K562 (cell line): ENCODE measurements at regions not wholly inside any gene's neighbourhood (a gene's known extent, or its start where the extent isn't known, plus 50 kb on each side); places are given as distances from the start of the nearest gene placed in this dataset.

Experiments
- ATAC-seq: fragments of 200-7000 bp; cut with Tn5 transposase; 3 replicates; pipeline ENCODE4 v1.9.1; 2020; ENCODE audit warnings: moderate library complexity
- BruUV-seq: library from RNA; stranded (reverse); fragments of 400-500 nt; replicated peaks from 2 replicates; lab custom pipeline; 2021; lab: Mats Ljungman, UMichigan
- CTCF ChIA-PET: fragments of 300-600 bp; formaldehyde crosslinking; extraction: SDS; loops from one replicate; lab custom pipeline; 2021; ENCODE audit warnings: low intra/inter-chr PET ratio; lab: Yijun Ruan, JAX
- POLR2A ChIA-PET: fragments of 300-600, 350-650 bp; sonication (Branson Sonifier 250); formaldehyde crosslinking; extraction: SDS; loops from one replicate; lab custom pipeline; 2021; ENCODE audit warnings: antibody characterized with exemption, inconsistent platforms; lab: Yijun Ruan, JAX
- DNase-seq, 4 experiments: peaks; one replicate each; pipeline versions ENCODE4 v3.0.0 to v3.0.0-alpha.2; 2011 to 2018; ENCODE audit warnings: low spot score in 3 of 4, mixed read lengths in 3 of 4; ENCODE audit errors: extremely low read depth in 1 of 4
- FAIRE-seq: peaks from 2 replicates; lab custom pipeline; 2011; peaks lifted over from hg19 to GRCh38; lab: Jason Lieb, UNC
- H2AFZ ChIP-seq: 2 replicates; pipeline ENCODE4 v1.6.0; 2011; ENCODE audit warnings: low read depth, low read length, control low read depth, inconsistent platforms
- H3K27ac ChIP-seq: fragments of 200-600 bp; 3 replicates; pipeline ENCODE4 v1.8.0; 2011; ENCODE audit warnings: low read depth, mild to moderate bottlenecking, control low read depth, inconsistent platforms, low read length, moderate library complexity, mixed read lengths; ENCODE audit errors: extremely low read depth
- H3K27me3 ChIP-seq, 2 experiments: fragments of 300-600 bp in 1 of 2; 2 replicates in 1 of 2; 3 replicates in 1 of 2; pipeline versions ENCODE4 v1.6.0 to v1.8.0; 2011; ENCODE audit warnings: inconsistent platforms in 2 of 2, low read length in 2 of 2, mild to moderate bottlenecking in 1 of 2, mixed read lengths in 1 of 2, moderate library complexity in 1 of 2; ENCODE audit not compliant: control insufficient read depth in 2 of 2, insufficient read depth in 2 of 2
- H3K36me3 ChIP-seq: fragments of 300-600 bp; 3 replicates; pipeline ENCODE4 v1.8.0; 2011; ENCODE audit warnings: mild to moderate bottlenecking, low read length, inconsistent platforms; ENCODE audit not compliant: control insufficient read depth, insufficient read depth
- H3K4me1 ChIP-seq, 2 experiments: fragments of 200-600 bp in 1 of 2; replicated peaks in 1 of 2; 2 replicates in 1 of 2; 3 replicates in 1 of 2; pipeline versions ENCODE4 v1.5.1 to v1.8.0; 2011; ENCODE audit warnings: inconsistent platforms in 2 of 2, low read length in 2 of 2, mild to moderate bottlenecking in 1 of 2, mixed read lengths in 1 of 2, moderate library complexity in 1 of 2; ENCODE audit not compliant: control insufficient read depth in 2 of 2, insufficient read depth in 2 of 2
- H3K4me2 ChIP-seq: 2 replicates; pipeline ENCODE4 v1.6.1; 2011; ENCODE audit warnings: low read length, control low read depth, inconsistent platforms, mixed read lengths; ENCODE audit not compliant: insufficient read depth
- H3K4me3 ChIP-seq: fragments of 200-600 bp; sonication (generic), shearing (Covaris generic); 2 replicates; pipeline ENCODE4 v1.5.1; 2016; ENCODE audit warnings: control low read depth, inconsistent platforms
- H3K79me2 ChIP-seq: fragments of 200-600 bp; 3 replicates; pipeline ENCODE4 v1.8.0; 2011; ENCODE audit warnings: low read length, inconsistent platforms; ENCODE audit not compliant: control insufficient read depth, insufficient read depth
- H3K9ac ChIP-seq, 2 experiments: 2 replicates each; pipeline versions ENCODE4 v1.6.0 to v1.6.1; 2011; ENCODE audit warnings: low read depth in 2 of 2, low read length in 2 of 2, control low read depth in 1 of 2, inconsistent platforms in 1 of 2, mild to moderate bottlenecking in 1 of 2, mixed read lengths in 1 of 2; ENCODE audit not compliant: insufficient read depth in 1 of 2
- H3K9me1 ChIP-seq: one replicate; pipeline ENCODE4 v1.6.0; 2011; ENCODE audit warnings: inconsistent platforms, mild to moderate bottlenecking, low read length, moderate library complexity; ENCODE audit not compliant: control insufficient read depth, insufficient read depth
- H3K9me3 ChIP-seq: replicated peaks from 2 replicates; pipeline ENCODE4 v1.5.1; 2011; ENCODE audit warnings: low read depth, low read length, inconsistent platforms; ENCODE audit not compliant: control insufficient read depth, insufficient read depth
- H4K20me1 ChIP-seq: replicated peaks from 2 replicates; pipeline ENCODE4 v1.6.1; 2011; ENCODE audit warnings: low read length, inconsistent platforms, mixed read lengths; ENCODE audit not compliant: control insufficient read depth, insufficient read depth
- CBFB ChIP-seq: sonication (generic); formaldehyde crosslinking; IDR thresholded peaks from 2 replicates; pipeline ENCODE4 v1.4.0; 2020; ENCODE audit warnings: mild to moderate bottlenecking, missing genetic modification reagents
- CREB1 ChIP-seq, 2 experiments: sonication (generic) in 1 of 2; formaldehyde crosslinking in 1 of 2; IDR thresholded peaks; 2 replicates each; pipeline versions ENCODE4 v1.6.1 to v1.8.0; 2012 to 2022; ENCODE audit warnings: inconsistent platforms in 1 of 2, mild to moderate bottlenecking in 1 of 2, missing genetic modification reagents in 1 of 2, moderate library complexity in 1 of 2
- HNRNPH1 ChIP-seq: fragments of 200-400 bp; formaldehyde crosslinking; optimal IDR thresholded peaks from 2 replicates; pipeline ENCODE3; 2017; ENCODE audit warnings: low read depth, mild to moderate bottlenecking, low read length, moderate library complexity
- HNRNPK ChIP-seq: fragments of 200-400 bp; formaldehyde crosslinking; IDR thresholded peaks from one replicate; pipeline ENCODE4 v1.6.1; 2018; ENCODE audit warnings: mild to moderate bottlenecking, low read depth, low read length; ENCODE audit not compliant: poor library complexity, severe bottlenecking
- KAT7 ChIP-seq: sonication (generic); formaldehyde crosslinking; IDR thresholded peaks from 2 replicates; pipeline ENCODE4 v1.8.0; 2022; ENCODE audit warnings: missing genetic modification reagents, mild to moderate bottlenecking, borderline replicate concordance
- KDM4B ChIP-seq, 2 experiments: fragments of 450-650 bp in 1 of 2; sonication (generic) in 1 of 2; IDR thresholded peaks; 2 replicates each; pipeline ENCODE4 v1.6.1; 2016 to 2017; ENCODE audit warnings: borderline replicate concordance in 2 of 2, antibody characterized with exemption in 1 of 2, low read depth in 1 of 2, mild to moderate bottlenecking in 1 of 2
- KLF13 ChIP-seq: fragments of 450-650 bp; IDR thresholded peaks from 2 replicates; pipeline ENCODE4 v1.6.1; 2016; ENCODE audit warnings: missing genetic modification characterization, low read depth, mild to moderate bottlenecking, missing compliant biosample characterization, moderate library complexity, borderline replicate concordance
- NCOR1 ChIP-seq: fragments of 450-650 bp; IDR thresholded peaks from 2 replicates; pipeline ENCODE4 v1.6.1; 2016; ENCODE audit warnings: mild to moderate bottlenecking, moderate library complexity
- PTRF ChIP-seq: fragments of 450-650 bp; IDR thresholded peaks from 2 replicates; pipeline ENCODE4 v1.6.1; 2016; ENCODE audit warnings: mild to moderate bottlenecking, missing genetic modification characterization, missing compliant biosample characterization
- SMAD3 ChIP-seq: fragments of 450-650 bp; formaldehyde crosslinking; conservative IDR thresholded peaks from 2 replicates; pipeline ENCODE4 v1.4.0; 2020; ENCODE audit warnings: mild to moderate bottlenecking
- TCF7L2 ChIP-seq: fragments of 150-350 bp; IDR thresholded peaks from 2 replicates; pipeline ENCODE4 v1.6.1; 2016; ENCODE audit warnings: low read depth, mild to moderate bottlenecking, low read length, moderate library complexity
- TSC22D4 ChIP-seq: fragments of 450-650 bp; IDR thresholded peaks from 2 replicates; pipeline ENCODE4 v1.6.1; 2016; ENCODE audit warnings: missing genetic modification characterization, missing biosample characterization, control low read depth
- ZHX1 ChIP-seq: fragments of 150-350 bp; conservative IDR thresholded peaks from 2 replicates; pipeline ENCODE4 v1.6.1; 2014; ENCODE audit warnings: low read length
- ZKSCAN8 ChIP-seq: fragments of 200-800 bp; sonication (Bioruptor generic); IDR thresholded peaks from 2 replicates; pipeline ENCODE4 v1.6.1; 2016; ENCODE audit warnings: missing genetic modification characterization, missing compliant biosample characterization
- ZNF316 ChIP-seq: fragments of 450-650 bp; IDR thresholded peaks from 2 replicates; pipeline ENCODE4 v1.6.1; 2016
- WGBS: fragments of 100-300 bp; shearing (Covaris generic); methylation state at CpG from one replicate; pipeline ENCODE4 v1.1.6; 2016; ENCODE audit warnings: low coverage, mixed read lengths; ENCODE audit not compliant: insufficient coverage; ENCODE audit errors: missing lambda C conversion rate; 5-methylcytosine and 5-hydroxymethylcytosine counted together
- in situ Hi-C: fragments of 300-500 bp; cut with MboI; formaldehyde crosslinking; loops from 4 replicates; pipeline ENCODE4 v1.15.0; 2018; ENCODE audit warnings: inconsistent platforms, mixed read lengths
- intact Hi-C: fragments of 100-400 bp; cut with micrococcal nuclease; formaldehyde crosslinking; loops from 2 replicates; pipeline ENCODE4 v1.14.2; 2022
- TF ChIP-seq, protein P1 (sequence below): fragments of 450-650 bp; IDR thresholded peaks from 2 replicates; pipeline ENCODE4 v1.6.1; 2014; ENCODE audit warnings: low read depth, mild to moderate bottlenecking, moderate library complexity, borderline replicate concordance
- TF ChIP-seq, protein P2 (sequence below): fragments of 250-450 bp; sonication (Bioruptor Pico); IDR thresholded peaks from 2 replicates; pipeline ENCODE4 v1.5.0; 2020; ENCODE audit warnings: mild to moderate bottlenecking

GRCh38 chr17:56710986-56711385 is 117.5 kb downstream of the NOG start:
- H2AFZ ChIP-seq = no peak overlapping the region
- no peak overlapping the region for H3K4me2 ChIP-seq
- intact Hi-C loops = no loop called here
- no peak overlapping the region for H3K9ac ChIP-seq
- DNase-seq = no peak
- no peaks in the 10 kb centered on the region for H3K79me2 ChIP-seq
- H3K9me1 ChIP-seq = no peaks in the 10 kb centered on the region
- ChIA-PET POLR2A (no interaction called here), CTCF (interaction anchor here (0.7 kb wide), 1 partner anchor 119 kb away, joined by 3 read pairs; no protein-coding TSS in a partner anchor)
- H3K4me1 ChIP-seq = no peaks in the 10 kb centered on the region
- no peaks in the 10 kb centered on the region for H3K36me3 ChIP-seq
- BruUV-seq = no TSS peak
- H4K20me1 ChIP-seq = no peaks in the 10 kb centered on the region; the same call in 1 of the 2 replicates
- H3K27ac ChIP-seq = no peak overlapping the region
- in situ Hi-C loops = loop anchor here (5.0 to 10.0 kb wide), 2 partner anchors 119 to 216 kb away; partner anchors contain the start of gene NOG
- H3K9me3 ChIP-seq = no peaks in the 10 kb centered on the region
- H3K4me3 ChIP-seq = no peak overlapping the region
- WGBS = 0% methylated on average over 6 of the region's 6 CpGs
- no peak for FAIRE-seq
- H3K27me3 ChIP-seq = peaks cover 3 to 22% of the 10 kb centered on the region in 2 experiments; a peak in 4 of 5 replicates
- no peak for ATAC-seq
- TF ChIP-seq CBFB (CRISPR knock-in tag) (no peak), ZKSCAN8 (CRISPR knock-in tag) (no peak), SMAD3 (CRISPR knock-in tag) (no peak), HNRNPH1 (no peak), TCF7L2 (no peak), TSC22D4 (tag) (no peak), ZHX1 (no peak), KDM4B (IDR thresholded peaks at IDR 0.05; ENCODE audit: borderline replicate concordance in 2 of 2, low read depth in 1 of 2) (no peak), KAT7 (no peak), NCOR1 (no peak), CREB1 (IDR thresholded peaks at IDR 0.05) (no peak), CREB1 (CRISPR knock-in tag; IDR thresholded peaks at IDR 0.05) (no peak), ZNF316 (no peak), PTRF (tag) (no peak), HNRNPK (no peak), KLF13 (tag) (no peak)
- TF ChIP-seq, protein P1, sequence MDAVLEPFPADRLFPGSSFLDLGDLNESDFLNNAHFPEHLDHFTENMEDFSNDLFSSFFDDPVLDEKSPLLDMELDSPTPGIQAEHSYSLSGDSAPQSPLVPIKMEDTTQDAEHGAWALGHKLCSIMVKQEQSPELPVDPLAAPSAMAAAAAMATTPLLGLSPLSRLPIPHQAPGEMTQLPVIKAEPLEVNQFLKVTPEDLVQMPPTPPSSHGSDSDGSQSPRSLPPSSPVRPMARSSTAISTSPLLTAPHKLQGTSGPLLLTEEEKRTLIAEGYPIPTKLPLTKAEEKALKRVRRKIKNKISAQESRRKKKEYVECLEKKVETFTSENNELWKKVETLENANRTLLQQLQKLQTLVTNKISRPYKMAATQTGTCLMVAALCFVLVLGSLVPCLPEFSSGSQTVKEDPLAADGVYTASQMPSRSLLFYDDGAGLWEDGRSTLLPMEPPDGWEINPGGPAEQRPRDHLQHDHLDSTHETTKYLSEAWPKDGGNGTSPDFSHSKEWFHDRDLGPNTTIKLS = no peak
- TF ChIP-seq, protein P2, sequence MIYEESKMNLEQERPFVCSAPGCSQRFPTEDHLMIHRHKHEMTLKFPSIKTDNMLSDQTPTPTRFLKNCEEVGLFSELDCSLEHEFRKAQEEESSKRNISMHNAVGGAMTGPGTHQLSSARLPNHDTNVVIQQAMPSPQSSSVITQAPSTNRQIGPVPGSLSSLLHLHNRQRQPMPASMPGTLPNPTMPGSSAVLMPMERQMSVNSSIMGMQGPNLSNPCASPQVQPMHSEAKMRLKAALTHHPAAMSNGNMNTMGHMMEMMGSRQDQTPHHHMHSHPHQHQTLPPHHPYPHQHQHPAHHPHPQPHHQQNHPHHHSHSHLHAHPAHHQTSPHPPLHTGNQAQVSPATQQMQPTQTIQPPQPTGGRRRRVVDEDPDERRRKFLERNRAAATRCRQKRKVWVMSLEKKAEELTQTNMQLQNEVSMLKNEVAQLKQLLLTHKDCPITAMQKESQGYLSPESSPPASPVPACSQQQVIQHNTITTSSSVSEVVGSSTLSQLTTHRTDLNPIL (CRISPR knock-in tag) = no peak
